Activated CD8-positive, alpha-beta memory T cell treated with anti-CD3 and anti-CD28 coated beads for 24 hours (primary cell): ENCODE measurements at regions not wholly inside any gene's neighbourhood (a gene's known extent, or its start where the extent isn't known, plus 50 kb on each side); places are given as distances from the start of the nearest gene placed in this dataset.

ENCODE experiments used
- DNase-seq: peaks from one replicate; pipeline ENCODE4 v3.0.0-alpha.2; 2020

DNA sequence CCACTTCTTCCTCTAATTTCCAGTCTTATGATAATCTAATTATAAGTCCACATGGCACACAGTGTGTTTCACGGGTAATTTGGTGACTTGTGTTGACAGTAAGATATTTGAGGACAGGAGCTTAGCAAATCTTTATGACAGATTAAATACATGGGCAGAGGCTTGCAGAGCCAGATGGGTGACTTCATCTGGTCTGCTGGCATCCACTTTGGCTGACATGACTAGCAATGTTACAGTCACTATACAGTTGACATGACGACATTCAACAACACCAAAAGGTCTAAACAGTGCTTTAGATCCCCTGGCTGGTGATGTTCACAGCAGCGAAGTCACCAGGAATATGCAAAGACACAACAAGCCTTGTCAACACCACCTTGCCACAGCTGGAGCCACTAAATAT, 147.2 kb downstream of the ETS2 start:
- DNase-seq: no peak

DNA sequence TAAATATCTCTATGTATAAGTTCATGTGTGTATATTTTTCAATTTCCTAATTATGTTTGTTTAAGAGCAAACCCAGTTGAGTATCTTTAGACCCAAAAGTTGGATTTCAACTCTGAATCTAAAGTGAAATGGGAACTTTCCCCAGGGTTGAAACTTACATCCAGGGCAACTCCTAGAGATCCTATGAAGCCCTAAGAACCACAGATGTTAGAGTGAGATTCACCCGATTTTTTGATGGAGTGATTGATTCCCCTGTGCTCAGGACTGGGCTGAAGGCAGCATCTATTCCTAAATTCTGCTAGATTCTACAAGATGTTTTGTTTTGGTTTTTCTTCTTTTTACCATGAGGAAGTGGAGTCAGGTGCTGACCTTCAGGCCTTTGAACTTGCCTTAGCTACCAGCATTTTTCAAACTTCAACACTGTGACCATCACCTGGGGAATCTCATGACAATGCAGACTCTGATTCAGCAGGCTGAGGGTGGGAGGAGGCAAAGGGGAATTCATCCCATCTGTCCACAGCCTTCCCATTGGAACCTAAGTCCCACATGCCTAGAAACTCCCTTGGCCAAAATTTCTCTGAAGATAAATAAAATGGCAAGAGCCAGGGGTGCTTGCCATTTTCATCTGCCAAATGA, 145.5 kb downstream of the ETS2 start:
- no peak for DNase-seq

GRCh38 chr21:38950435-38951094, 144.8 kb downstream of the ETS2 start:
- DNase-seq: no peak

DNA sequence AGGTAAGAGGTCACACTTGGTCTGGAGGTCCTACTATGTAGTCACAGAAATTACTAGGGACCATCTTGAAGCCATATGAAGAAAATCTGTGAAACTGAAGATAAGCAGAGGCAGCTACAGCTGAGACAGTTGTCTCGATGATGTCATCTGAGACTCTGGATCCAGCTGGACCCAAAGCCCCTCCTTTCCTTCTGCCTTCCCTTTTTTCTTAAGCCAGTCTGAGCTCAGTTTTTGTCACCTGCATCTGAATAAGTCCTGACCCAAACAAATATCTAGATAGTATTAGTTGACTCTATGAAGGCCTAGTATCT, 143.3 kb downstream of the ETS2 start:
- DNase-seq: no peak

- DNase-seq: no peak
Observed at GRCh38 chr21:38948377-38949069, 142.8 kb downstream of the ETS2 start.

- no peak for DNase-seq
Observed at GRCh38 chr21:38945545-38946245, 140.0 kb downstream of the ETS2 start.

DNA sequence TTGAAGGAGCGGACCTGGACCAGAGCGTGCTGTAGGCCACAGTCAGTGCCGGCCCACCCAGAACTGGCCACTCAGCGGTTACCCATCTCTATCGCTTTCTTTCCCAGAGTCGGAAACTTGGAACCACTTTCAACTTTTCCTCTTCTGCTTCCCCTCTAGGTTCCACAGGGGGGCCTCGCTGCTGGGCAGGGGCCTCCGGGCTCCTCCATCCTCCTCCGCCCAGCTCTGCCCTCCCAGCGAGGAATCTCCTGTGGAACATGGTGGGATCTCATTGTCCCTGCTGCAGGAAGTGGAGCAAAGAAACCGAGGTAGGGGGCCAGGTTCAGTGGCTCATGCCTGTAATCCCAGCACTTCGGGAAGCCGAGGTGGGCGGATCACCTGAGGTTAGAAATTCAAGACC, 139.2 kb downstream of the ETS2 start:
- DNase-seq: no peak

DNA sequence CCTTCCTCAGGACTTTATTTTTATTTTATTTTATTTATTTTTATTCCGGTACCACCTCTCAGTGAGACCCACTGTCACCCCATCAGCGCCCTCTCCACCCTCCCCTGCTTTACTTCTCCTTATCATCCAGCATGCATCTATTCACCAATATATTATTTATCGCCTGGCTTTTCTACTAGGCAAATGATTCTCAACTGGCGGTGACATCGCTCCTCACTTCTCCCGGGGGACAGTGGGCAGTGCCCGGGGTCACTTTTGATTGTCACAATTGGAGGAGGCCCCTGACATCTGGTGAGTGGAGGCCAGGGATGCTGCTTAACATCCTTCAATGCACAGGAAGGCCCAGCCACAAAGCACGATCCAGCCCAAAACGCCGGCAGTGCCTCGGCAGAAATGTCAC, 138.7 kb downstream of the ETS2 start:
- no peak for DNase-seq

DNA sequence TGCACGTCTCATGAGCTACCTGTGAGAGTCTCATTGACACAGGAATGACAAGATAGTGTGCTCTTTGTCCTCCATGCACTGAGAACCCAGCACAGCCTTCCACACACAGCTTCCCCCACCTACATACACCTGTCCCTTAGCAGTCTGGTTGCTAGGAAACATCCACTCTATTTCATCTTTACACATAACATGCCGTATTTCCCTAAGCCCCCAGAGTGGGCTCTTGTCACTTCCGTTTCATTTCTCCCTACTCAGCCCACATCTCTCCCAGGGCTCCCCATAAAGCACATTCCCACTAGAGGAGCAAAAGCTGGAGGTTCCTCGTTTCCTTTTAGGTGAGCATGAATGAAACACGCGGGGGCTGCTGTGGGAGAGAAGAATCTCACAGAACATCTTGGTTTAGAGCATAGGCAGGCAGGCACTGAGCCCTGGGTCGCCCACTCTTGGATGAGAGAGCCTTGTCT, 137.1 kb downstream of the ETS2 start:
- no peak for DNase-seq

GRCh38 chr21:38938769-38939168, 133.0 kb downstream of the ETS2 start:
- DNase-seq: no peak

GRCh38 chr21:38938343-38938742, 132.6 kb downstream of the ETS2 start:
- DNase-seq: no peak

DNA sequence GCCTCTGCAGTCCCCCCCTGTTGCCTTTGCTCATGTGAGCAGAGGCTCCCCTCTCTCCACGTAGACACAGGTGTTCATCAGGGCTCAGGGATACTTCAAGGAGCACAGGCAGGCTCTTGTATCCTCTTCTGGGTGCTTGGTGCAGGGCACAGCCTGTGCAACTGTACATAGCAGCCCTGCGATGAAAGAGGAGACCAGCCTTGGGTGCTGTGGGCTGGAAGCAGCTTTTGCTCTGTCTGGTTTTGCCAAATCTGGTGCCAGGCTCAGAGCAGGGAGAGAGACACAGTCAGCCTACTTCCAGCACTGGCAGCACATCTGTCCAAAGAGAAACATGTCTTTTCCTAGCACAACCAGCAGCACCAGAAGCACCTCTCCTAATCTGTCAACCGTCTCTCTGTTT, 132.1 kb downstream of the ETS2 start:
- DNase-seq: no peak

GRCh38 chr21:38937286-38937790, 131.6 kb downstream of the ETS2 start:
- no peak for DNase-seq

DNA sequence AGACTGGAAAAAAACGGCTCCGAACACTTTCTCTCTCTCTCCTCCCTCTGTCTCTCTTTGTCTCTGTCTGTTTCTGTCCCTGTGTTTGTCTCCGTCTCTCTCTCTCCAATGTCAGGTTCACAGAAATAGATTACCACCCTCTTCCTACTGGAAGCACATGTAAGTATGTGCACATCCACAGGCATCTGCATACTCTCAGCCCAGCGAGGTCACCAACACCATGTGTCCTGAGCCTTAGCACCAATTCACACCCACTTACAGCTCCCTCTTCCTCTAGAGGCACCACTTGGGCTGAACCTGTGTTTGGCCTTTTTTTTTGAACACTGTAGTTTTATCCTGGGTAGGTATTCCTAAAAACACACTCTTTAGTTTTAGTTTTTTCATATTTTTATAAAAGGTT, 130.5 kb downstream of the ETS2 start:
- DNase-seq: no peak

- DNase-seq: no peak
Observed at GRCh38 chr21:38933731-38934130, 128.0 kb downstream of the ETS2 start.

DNA sequence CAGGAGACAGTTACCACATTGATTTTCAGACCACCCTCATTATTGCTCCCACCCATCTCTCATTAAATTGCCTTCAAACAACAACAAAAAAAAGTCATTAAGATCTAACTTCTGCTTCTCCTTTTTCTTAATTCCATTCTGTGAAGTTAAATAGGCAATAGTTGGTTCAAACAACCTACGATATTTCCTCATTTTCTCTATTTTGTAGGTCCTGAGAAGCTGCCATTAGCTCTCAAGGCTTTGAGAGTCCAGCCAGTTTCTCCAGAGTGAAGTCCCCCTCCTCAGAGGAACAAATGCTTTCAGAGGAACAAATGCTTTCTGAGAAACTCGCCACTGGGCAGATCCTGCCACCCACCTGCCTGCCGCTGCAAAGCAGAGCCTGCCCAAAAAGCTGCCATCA, 125.6 kb downstream of the ETS2 start:
- DNase-seq: no peak

- no peak for DNase-seq
Observed at GRCh38 chr21:38930853-38931252, 125.1 kb downstream of the ETS2 start.

- DNase-seq: no peak
Observed at GRCh38 chr21:38930066-38930465, 124.3 kb downstream of the ETS2 start.

GRCh38 chr21:38929652-38930051, 123.9 kb downstream of the ETS2 start:
- no peak for DNase-seq

- DNase-seq: no peak
Observed at GRCh38 chr21:38929142-38929541, 123.4 kb downstream of the ETS2 start.

GRCh38 chr21:38927776-38928175, 122.0 kb downstream of the ETS2 start:
- no peak for DNase-seq

GRCh38 chr21:38925923-38926322, 120.2 kb downstream of the ETS2 start:
- no peak for DNase-seq

DNA sequence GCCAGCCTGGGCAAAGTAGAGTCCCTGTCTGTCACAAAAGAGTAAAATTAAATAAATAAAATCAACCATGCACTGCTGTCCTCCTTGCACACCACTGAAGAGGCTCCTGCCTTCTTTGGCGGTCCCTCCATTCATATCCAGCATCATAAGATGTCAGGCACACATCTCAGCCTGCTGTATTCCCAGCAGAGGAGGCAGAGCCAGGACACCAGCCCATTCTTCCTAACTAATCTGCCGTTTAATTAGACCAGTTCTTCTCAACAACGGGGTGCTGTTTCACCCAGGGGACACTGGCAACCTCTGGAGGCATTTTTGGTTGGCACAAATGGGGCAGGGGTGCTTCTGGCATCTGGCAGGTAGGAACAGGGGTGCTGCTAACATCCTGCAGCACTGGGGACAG, 119.7 kb downstream of the ETS2 start:
- no peak for DNase-seq

GRCh38 chr21:38924954-38925353, 119.2 kb downstream of the ETS2 start:
- no peak for DNase-seq
